ENCODE measurements at regions not wholly inside any gene's neighbourhood (a gene's known extent, or its start where the extent isn't known, plus 50 kb on each side); places are given as distances from the start of the nearest gene placed in this dataset.
"Not testable (repeated sequence)": the region's sequence is repeated elsewhere in the genome, so short reads cannot be mapped to it uniquely, and the experiment has no call there.

GRCh38 chr6:14512246-14512645, 394.7 kb downstream of the CD83 start:
- no peak for DNase-seq (ENCODE audit: low read depth in 2 of 2, low spot score in 1 of 2)

- DNase-seq (ENCODE audit: low read depth in 2 of 2, low spot score in 1 of 2) = no peak
These were observed 396.2 kb downstream of the CD83 start for GRCh38 chr6:14513496-14514393.

- no peak for DNase-seq (ENCODE audit: low read depth in 2 of 2, low spot score in 1 of 2)
These were observed 399.4 kb downstream of the CD83 start for GRCh38 chr6:14516956-14517355.

- no peak for DNase-seq (ENCODE audit: low read depth in 2 of 2, low spot score in 1 of 2)
These were observed 400.0 kb downstream of the CD83 start for GRCh38 chr6:14517516-14518105.

DNA sequence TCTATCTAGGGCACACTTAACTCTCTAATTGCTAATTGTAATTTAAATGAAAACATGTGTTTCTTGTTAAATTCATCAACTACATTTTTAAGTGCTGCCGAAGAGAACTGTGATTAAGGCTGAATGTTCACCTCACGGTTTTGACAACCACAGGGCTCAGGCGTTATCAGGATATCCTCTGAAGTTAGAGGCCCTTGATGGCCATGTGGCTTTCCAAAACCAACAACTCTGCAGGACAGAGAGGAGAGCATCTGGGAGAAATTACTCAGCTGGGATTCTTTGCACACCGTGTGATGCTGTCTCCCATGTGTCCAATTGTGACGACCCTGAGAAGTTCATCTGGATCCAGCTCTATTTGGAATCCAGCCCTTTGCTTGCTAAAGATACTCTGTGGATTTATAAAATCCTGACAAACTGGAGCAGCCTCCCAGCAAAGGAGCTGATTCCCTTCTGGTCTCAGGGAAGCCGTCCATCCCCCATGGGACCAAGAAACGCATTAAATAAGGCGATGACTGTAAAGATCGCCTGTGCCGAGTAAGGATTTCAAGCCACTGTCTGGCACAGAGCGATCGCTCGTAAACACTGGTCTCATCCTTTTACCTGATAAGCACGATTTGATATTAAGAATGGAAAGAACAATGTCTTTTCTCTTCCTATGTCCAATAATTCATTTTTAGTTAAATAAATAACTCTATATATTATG, 401.1 kb downstream of the CD83 start:
- no peak for DNase-seq (ENCODE audit: low read depth in 2 of 2, low spot score in 1 of 2)

GRCh38 chr6:14520029-14520428, 402.5 kb downstream of the CD83 start:
- DNase-seq (ENCODE audit: low read depth in 2 of 2, low spot score in 1 of 2) = no peak

- no peak for DNase-seq (ENCODE audit: low read depth in 2 of 2, low spot score in 1 of 2)
These were observed 403.0 kb downstream of the CD83 start for GRCh38 chr6:14520536-14520935.

DNA sequence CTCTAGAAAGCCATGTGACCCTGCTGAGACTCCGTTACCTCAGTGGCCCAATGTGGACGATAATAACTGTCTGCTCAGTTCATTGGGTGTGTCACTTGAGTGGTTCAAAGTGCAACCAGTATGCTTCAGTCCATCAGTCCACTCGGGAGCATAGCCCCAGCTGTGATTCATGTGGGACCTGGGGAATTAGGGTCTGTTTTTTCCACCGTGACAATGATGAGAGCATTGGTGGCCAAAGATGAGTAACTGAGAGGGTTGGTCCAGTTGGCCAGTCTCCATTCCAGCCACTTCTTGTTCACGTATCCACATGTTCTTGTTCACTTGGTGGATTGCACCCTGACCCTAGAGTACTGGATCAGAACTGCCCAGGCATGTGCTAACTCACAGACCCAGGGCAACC, 403.6 kb downstream of the CD83 start:
- DNase-seq (ENCODE audit: low read depth in 2 of 2, low spot score in 1 of 2) = no peak

DNA sequence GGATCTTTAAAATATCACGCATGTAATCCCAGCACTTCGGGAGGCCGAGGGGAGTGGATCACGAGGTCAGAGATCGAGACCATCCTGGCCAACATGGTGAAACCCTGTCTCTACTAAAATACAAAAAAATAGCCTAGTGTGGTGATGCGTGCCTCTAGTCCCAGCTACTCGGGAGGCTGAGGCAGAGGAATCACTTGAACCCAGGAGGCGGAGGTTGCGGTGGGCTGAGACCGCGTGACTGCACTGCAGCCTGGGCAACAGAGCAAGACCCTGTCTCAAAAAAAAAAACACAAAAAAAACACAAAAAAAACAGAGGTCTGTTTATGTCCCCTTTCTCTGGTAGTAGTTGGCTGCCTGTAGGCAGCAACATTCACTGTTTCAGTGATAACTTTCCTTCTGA, 404.3 kb downstream of the CD83 start:
- not testable (repeated sequence) for DNase-seq (ENCODE audit: low read depth in 2 of 2, low spot score in 1 of 2)

DNA sequence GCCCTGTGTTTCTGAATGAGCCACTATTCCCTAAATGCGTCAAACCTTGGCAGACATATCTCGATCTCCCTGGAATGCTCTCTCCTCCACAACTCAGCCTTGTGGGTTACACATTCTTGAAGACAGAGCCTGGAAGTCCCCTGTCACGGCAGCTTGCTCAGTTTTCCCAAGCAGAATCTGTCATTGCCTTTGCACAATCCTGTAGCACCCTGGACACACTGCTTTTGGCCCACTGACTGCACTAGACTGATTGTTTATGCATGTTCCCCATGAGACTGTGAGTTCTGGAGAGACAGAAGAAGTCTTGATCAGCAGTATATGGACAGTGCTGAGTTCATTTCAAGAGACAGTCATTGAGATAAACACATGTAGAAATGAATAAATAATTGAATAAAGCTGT, 406.7 kb downstream of the CD83 start:
- DNase-seq (ENCODE audit: low read depth in 2 of 2, low spot score in 1 of 2) = no peak

GRCh38 chr6:14530385-14530784, 412.8 kb downstream of the CD83 start:
- DNase-seq (ENCODE audit: low read depth in 2 of 2, low spot score in 1 of 2) = no peak

GRCh38 chr6:14533446-14533845, 415.9 kb downstream of the CD83 start:
- no peak for DNase-seq (ENCODE audit: low read depth in 2 of 2, low spot score in 1 of 2)

GRCh38 chr6:14537030-14537429, 419.5 kb downstream of the CD83 start:
- DNase-seq (ENCODE audit: low read depth in 2 of 2, low spot score in 1 of 2) = no peak

- no peak for DNase-seq (ENCODE audit: low read depth in 2 of 2, low spot score in 1 of 2)
These were observed 422.7 kb downstream of the CD83 start for GRCh38 chr6:14540276-14540675.

- DNase-seq (ENCODE audit: low read depth in 2 of 2, low spot score in 1 of 2) = no peak
These were observed 423.4 kb downstream of the CD83 start for GRCh38 chr6:14540810-14541540.

GRCh38 chr6:14542670-14543366, 425.2 kb downstream of the CD83 start:
- peak; percentile 27 to 49 for DNase-seq (ENCODE audit: low read depth in 2 of 2, low spot score in 1 of 2)

DNA sequence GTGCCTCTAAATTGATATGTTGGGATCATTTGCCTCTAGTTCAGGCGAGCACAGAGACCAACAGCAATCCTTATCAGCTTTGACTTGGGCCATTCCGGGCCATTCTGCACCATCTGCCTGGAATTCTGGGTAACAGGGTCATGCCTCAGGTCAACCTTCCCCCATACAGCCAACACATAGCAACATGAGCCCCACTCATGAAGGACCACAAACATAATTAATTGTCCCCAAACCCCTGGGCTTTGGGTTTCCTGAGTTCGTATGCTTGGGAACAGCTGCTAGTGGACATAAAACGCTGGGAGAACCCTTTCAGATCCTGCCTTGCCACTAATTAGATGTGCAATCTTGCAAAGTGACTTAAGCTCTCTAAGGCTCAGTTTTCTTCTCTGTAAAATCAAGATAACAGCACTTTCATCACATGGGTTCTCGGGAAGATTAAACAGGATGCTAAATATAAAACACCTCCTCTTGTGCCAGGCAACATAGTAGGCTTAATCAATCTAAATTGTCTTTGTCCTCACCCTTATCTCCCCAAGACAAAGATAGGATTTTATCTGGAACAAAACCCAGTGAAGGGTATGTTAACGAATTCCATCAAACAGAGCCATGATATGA, 426.5 kb downstream of the CD83 start:
- DNase-seq (ENCODE audit: low read depth in 2 of 2, low spot score in 1 of 2) = no peak

GRCh38 chr6:14544666-14545065, 427.1 kb downstream of the CD83 start:
- DNase-seq (ENCODE audit: low read depth in 2 of 2, low spot score in 1 of 2) = no peak

DNA sequence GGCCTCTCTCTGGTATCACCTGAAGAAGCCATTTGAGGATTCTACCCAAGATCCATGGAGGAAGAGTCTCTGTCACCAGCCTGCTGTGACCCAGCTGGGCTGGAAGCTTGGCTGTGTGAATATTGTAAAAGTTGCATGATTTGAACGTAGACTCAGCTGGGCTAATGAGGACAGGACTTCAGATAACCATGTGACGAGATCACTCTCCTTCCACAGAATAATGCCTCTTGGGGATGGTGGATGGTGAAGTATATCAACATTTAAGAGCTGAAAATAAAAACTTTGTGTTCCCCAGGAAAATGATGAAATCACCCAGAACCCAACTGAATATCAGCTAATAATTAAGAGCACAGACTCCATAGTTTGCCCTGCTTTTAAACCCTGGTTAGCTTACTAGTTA, 427.9 kb downstream of the CD83 start:
- no peak for DNase-seq (ENCODE audit: low read depth in 2 of 2, low spot score in 1 of 2)

GRCh38 chr6:14546036-14546435, 428.5 kb downstream of the CD83 start:
- no peak for DNase-seq (ENCODE audit: low read depth in 2 of 2, low spot score in 1 of 2)

Measured in stimulated activated CD8-positive, alpha-beta memory T cell treated with anti-CD3 and anti-CD28 coated beads, Interleukin-4, amount 100 ng/mL, for 4 hours (primary cell).